Thyroid gland (tissue), 4 donors: ENCODE measurements at regions not wholly inside any gene's neighbourhood (a gene's known extent, or its start where the extent isn't known, plus 50 kb on each side); places are given as distances from the start of the nearest gene placed in this dataset.

ENCODE experiments used
- POLR2A ChIP-seq, 2 donors: fragments of 450-650 bp; IDR thresholded peaks; one replicate each; pipeline ENCODE4 v1.6.1; 2017; ENCODE audit warnings: antibody characterized with exemption in 2 of 2, mild to moderate bottlenecking in 2 of 2, moderate library complexity in 1 of 2
- TF ChIP-seq, protein P1 (sequence below), 6 experiments: fragments of 200-600 bp in 3 of 6; fragments of 450-650 bp in 3 of 6; sonication (generic) in 3 of 6; IDR thresholded peaks; one replicate each; pipeline ENCODE4 v1.5.1; 2016 to 2019; ENCODE audit warnings: antibody characterized with exemption in 6 of 6, mild to moderate bottlenecking in 2 of 6, inconsistent platforms in 1 of 6, moderate library complexity in 1 of 6

DNA sequence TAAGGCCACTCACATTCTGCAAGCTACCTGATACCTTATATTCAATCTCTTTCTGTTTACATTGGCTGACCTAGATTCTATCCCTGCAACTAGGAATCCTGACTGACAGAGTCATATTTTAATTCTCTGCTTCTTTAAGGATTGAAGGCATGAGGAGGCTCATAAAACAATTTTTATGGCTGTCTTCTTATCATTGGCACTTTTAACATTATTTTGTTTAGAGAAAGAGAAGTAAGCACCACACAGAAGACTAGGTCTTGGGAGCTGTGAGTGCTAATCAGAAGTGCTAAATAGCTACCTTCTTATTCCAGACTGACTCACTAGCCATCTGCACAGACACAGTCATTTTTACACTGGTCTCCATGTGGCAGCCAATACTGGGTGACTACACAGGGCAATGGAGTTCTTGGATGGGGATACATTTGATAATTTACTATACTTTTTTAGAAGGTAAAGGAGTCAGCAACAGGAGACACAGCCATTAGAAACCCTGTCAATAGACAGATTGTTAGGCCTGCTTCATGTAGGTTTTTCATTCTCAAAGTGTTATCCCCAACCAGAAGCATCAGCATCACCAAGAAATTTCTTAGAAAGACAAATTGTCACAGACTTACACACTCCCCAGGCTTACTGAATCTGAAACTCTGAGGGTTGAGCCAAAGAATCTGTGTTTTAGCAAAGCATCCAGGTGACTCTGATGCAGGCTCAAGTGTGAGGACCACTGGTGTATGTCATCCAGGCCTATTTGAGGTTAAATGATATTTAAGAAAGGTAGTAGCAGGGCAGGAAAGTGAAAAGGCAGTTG, 214.1 kb downstream of the DUSP6 start:
- TF ChIP-seq, protein P1, sequence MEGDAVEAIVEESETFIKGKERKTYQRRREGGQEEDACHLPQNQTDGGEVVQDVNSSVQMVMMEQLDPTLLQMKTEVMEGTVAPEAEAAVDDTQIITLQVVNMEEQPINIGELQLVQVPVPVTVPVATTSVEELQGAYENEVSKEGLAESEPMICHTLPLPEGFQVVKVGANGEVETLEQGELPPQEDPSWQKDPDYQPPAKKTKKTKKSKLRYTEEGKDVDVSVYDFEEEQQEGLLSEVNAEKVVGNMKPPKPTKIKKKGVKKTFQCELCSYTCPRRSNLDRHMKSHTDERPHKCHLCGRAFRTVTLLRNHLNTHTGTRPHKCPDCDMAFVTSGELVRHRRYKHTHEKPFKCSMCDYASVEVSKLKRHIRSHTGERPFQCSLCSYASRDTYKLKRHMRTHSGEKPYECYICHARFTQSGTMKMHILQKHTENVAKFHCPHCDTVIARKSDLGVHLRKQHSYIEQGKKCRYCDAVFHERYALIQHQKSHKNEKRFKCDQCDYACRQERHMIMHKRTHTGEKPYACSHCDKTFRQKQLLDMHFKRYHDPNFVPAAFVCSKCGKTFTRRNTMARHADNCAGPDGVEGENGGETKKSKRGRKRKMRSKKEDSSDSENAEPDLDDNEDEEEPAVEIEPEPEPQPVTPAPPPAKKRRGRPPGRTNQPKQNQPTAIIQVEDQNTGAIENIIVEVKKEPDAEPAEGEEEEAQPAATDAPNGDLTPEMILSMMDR (IDR thresholded peaks at IDR 0.05), result no peak
- TF ChIP-seq POLR2A (IDR thresholded peaks at IDR 0.05), result no peak
